RWPE2 (cell line): ENCODE measurements at regions not wholly inside any gene's neighbourhood (a gene's known extent, or its start where the extent isn't known, plus 50 kb on each side); places are given as distances from the start of the nearest gene placed in this dataset.
A peak's percentile ranks its signal among the peaks of the same experiment; 100 is the strongest.

Experiments
- ATAC-seq: fragments of 200-7000 bp; cut with Tn5 transposase; 3 replicates; pipeline ENCODE4 v1.9.1; 2021; ENCODE audit warnings: low read depth
- DNase-seq: peaks from one replicate; pipeline ENCODE4 v3.0.0-alpha.2; 2020; ENCODE audit warnings: low spot score
- H3K27ac ChIP-seq: fragments of 450-650 bp; 2 replicates; pipeline ENCODE4 v1.5.1; 2017; ENCODE audit warnings: mild to moderate bottlenecking; ENCODE audit not compliant: poor library complexity, severe bottlenecking
- H3K27me3 ChIP-seq: fragments of 250-450 bp; sonication (Bioruptor Pico); 2 replicates; pipeline ENCODE4 v1.5.1; 2021; ENCODE audit warnings: mild to moderate bottlenecking, moderate library complexity; ENCODE audit not compliant: insufficient read depth, poor library complexity, severe bottlenecking
- H3K36me3 ChIP-seq: fragments of 250-450 bp; sonication (Bioruptor Pico); 2 replicates; pipeline ENCODE4 v1.5.1; 2020; ENCODE audit warnings: low read depth, mild to moderate bottlenecking, moderate library complexity
- H3K4me1 ChIP-seq: fragments of 250-450 bp; sonication (Bioruptor Pico); 2 replicates; pipeline ENCODE4 v1.5.1; 2021; ENCODE audit warnings: mild to moderate bottlenecking, moderate library complexity; ENCODE audit not compliant: insufficient read depth, poor library complexity, severe bottlenecking
- H3K4me3 ChIP-seq: fragments of 250-450 bp; sonication (Bioruptor Pico); 2 replicates; pipeline ENCODE4 v1.5.1; 2021; ENCODE audit warnings: mild to moderate bottlenecking, moderate library complexity; ENCODE audit not compliant: severe bottlenecking
- H3K9me3 ChIP-seq: fragments of 250-450 bp; sonication (Bioruptor Pico); 2 replicates; pipeline ENCODE4 v1.5.1; 2021; ENCODE audit warnings: mild to moderate bottlenecking, moderate library complexity; ENCODE audit not compliant: severe bottlenecking
- CTCF ChIP-seq: fragments of 450-650 bp; IDR thresholded peaks from one replicate; pipeline ENCODE4 v1.5.1; 2017; ENCODE audit warnings: mild to moderate bottlenecking, moderate library complexity; ENCODE audit not compliant: poor library complexity, severe bottlenecking

- Histone ChIP-seq H3K9me3 (no peaks in the 10 kb centered on the region), H3K4me3 (no peak overlapping the region), H3K27ac (no peak overlapping the region), H3K27me3 (no peaks in the 10 kb centered on the region), H3K4me1 (no peaks in the 10 kb centered on the region), H3K36me3 (no peaks in the 10 kb centered on the region)
- ATAC-seq (no peak), DNase-seq (no peak)
- TF ChIP-seq CTCF, result no peak
Measured at GRCh38 chr2:103740631-103741030, 978.8 kb downstream of the TMEM182 start.

GRCh38 chr2:103743195-103743594, 981.4 kb downstream of the TMEM182 start:
- no peaks in the 10 kb centered on the region for H3K36me3 ChIP-seq
- DNase-seq (no peak), ATAC-seq (no peak)
- H3K9me3 ChIP-seq, result no peaks in the 10 kb centered on the region
- no peak for TF ChIP-seq CTCF
- no peak overlapping the region for H3K27ac ChIP-seq
- H3K27me3 ChIP-seq, result no peaks in the 10 kb centered on the region
- no peak overlapping the region for H3K4me3 ChIP-seq
- H3K4me1 ChIP-seq, result no peaks in the 10 kb centered on the region

- Histone ChIP-seq H3K27me3 (no peaks in the 10 kb centered on the region), H3K4me3 (no peak overlapping the region), H3K9me3 (no peaks in the 10 kb centered on the region), H3K4me1 (no peaks in the 10 kb centered on the region), H3K36me3 (no peaks in the 10 kb centered on the region), H3K27ac (no peak overlapping the region)
- no peak for TF ChIP-seq CTCF
- no peak for DNase-seq
- no peak for ATAC-seq
Measured at GRCh38 chr2:103754530-103754929, 992.7 kb downstream of the TMEM182 start.

GRCh38 chr2:103773884-103774283, 1012.1 kb downstream of the TMEM182 start:
- H3K9me3 ChIP-seq, result no peaks in the 10 kb centered on the region
- H3K27ac ChIP-seq, result no peak overlapping the region
- DNase-seq, result no peak
- H3K4me1 ChIP-seq, result no peaks in the 10 kb centered on the region
- no peak overlapping the region for H3K4me3 ChIP-seq
- ATAC-seq, result peak; percentile 71; the same call in 1 of the 3 replicates
- no peaks in the 10 kb centered on the region for H3K36me3 ChIP-seq
- no peak for TF ChIP-seq CTCF
- no peaks in the 10 kb centered on the region for H3K27me3 ChIP-seq

GRCh38 chr2:103780088-103780702, 1018.4 kb downstream of the TMEM182 start:
- DNase-seq (no peak), ATAC-seq (no peak)
- H3K9me3 ChIP-seq, result no peaks in the 10 kb centered on the region
- no peaks in the 10 kb centered on the region for H3K4me1 ChIP-seq
- H3K36me3 ChIP-seq, result no peaks in the 10 kb centered on the region
- no peak overlapping the region for H3K4me3 ChIP-seq
- TF ChIP-seq CTCF, result no peak
- no peak overlapping the region for H3K27ac ChIP-seq
- peaks cover 3% of the 10 kb centered on the region for H3K27me3 ChIP-seq
